H1 (cell line): ENCODE measurements at regions not wholly inside any gene's neighbourhood (a gene's known extent, or its start where the extent isn't known, plus 50 kb on each side); places are given as distances from the start of the nearest gene placed in this dataset.

ENCODE experiments used
- BACH1 ChIP-seq: IDR thresholded peaks from 2 replicates; pipeline ENCODE4 v1.6.1; 2012; ENCODE audit warnings: low read length, improper control_type of control experiment
- CEBPB ChIP-seq: IDR thresholded peaks from 2 replicates; pipeline ENCODE4 v1.6.1; 2012; ENCODE audit warnings: low read depth, low read length
- CHD2 ChIP-seq: IDR thresholded peaks from 2 replicates; pipeline ENCODE4 v1.6.1; 2012; ENCODE audit warnings: low read length, improper control_type of control experiment
- HDAC2 ChIP-seq, 2 experiments: fragments of 300-600 bp in 1 of 2; sonication (generic) in 1 of 2; IDR thresholded peaks; 2 replicates each; pipeline ENCODE4 v1.6.1; 2011 to 2012; ENCODE audit warnings: low read depth in 2 of 2, low read length in 2 of 2, mild to moderate bottlenecking in 2 of 2, moderate library complexity in 2 of 2, borderline replicate concordance in 1 of 2, inconsistent platforms in 1 of 2
- HDAC6 ChIP-seq: IDR thresholded peaks from one replicate; pipeline ENCODE4 v1.7.1; 2012; ENCODE audit warnings: low read depth, mild to moderate bottlenecking, inconsistent platforms, low read length, moderate library complexity
- KDM4A ChIP-seq: IDR thresholded peaks from one replicate; pipeline ENCODE4 v1.7.1; 2012; ENCODE audit warnings: low read depth, mild to moderate bottlenecking, moderate library complexity, low read length, inconsistent platforms; ENCODE audit not compliant: severe bottlenecking
- NRF1 ChIP-seq: IDR thresholded peaks from 2 replicates; pipeline ENCODE4 v1.6.1; 2011; ENCODE audit warnings: mild to moderate bottlenecking, low read depth, low read length, improper control_type of control experiment
- SRF ChIP-seq: IDR thresholded peaks from 2 replicates; pipeline ENCODE4 v1.6.1; 2011; ENCODE audit warnings: mild to moderate bottlenecking, low read depth, low read length, moderate library complexity
- TF ChIP-seq, protein P1 (sequence below): fragments of 300-600 bp; sonication (generic); IDR thresholded peaks from 2 replicates; pipeline ENCODE4 v1.7.1; 2012; ENCODE audit warnings: low read length, moderate library complexity, mild to moderate bottlenecking, inconsistent platforms; ENCODE audit not compliant: insufficient replicate concordance
- TF ChIP-seq, protein P2 (sequence below): IDR thresholded peaks from 2 replicates; pipeline ENCODE4 v1.6.1; 2011; ENCODE audit warnings: low read depth, mild to moderate bottlenecking, low read length; ENCODE audit not compliant: insufficient read depth
- TF ChIP-seq, protein P3 (sequence below): IDR thresholded peaks from 2 replicates; pipeline ENCODE4 v1.6.1; 2012; ENCODE audit warnings: inconsistent platforms

DNA sequence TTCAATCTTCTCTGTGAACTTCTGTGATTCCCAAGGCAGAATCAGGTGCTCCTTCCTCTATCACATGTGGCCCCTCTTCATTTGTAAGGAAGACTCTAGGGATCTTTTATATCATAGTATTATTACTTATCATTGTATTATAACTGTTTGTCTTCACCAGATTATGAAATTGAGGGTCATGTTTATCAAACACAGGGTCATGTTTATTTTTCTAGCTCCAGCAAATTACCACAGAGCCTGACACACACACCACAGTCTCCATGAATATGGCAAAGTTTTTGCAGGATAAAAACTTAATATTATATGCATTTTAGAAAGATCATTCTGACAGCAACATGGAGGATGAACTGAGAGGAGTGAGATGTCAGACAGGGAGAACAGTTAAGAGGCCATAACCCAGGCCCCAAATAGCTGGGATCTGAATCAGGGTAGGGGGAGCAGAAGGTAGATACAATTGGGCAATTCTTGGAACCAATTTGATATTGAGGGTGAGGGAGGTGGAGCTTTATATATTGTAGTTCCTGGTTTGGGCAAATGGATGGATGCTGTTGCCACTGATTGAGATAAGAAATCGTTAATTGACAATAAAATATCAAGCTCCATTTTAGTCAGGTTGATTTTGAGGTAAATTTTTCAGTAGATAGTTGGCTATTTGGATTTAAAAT, 130.7 kb downstream of the DHRS2 start (continued):
- TF ChIP-seq, protein P1, sequence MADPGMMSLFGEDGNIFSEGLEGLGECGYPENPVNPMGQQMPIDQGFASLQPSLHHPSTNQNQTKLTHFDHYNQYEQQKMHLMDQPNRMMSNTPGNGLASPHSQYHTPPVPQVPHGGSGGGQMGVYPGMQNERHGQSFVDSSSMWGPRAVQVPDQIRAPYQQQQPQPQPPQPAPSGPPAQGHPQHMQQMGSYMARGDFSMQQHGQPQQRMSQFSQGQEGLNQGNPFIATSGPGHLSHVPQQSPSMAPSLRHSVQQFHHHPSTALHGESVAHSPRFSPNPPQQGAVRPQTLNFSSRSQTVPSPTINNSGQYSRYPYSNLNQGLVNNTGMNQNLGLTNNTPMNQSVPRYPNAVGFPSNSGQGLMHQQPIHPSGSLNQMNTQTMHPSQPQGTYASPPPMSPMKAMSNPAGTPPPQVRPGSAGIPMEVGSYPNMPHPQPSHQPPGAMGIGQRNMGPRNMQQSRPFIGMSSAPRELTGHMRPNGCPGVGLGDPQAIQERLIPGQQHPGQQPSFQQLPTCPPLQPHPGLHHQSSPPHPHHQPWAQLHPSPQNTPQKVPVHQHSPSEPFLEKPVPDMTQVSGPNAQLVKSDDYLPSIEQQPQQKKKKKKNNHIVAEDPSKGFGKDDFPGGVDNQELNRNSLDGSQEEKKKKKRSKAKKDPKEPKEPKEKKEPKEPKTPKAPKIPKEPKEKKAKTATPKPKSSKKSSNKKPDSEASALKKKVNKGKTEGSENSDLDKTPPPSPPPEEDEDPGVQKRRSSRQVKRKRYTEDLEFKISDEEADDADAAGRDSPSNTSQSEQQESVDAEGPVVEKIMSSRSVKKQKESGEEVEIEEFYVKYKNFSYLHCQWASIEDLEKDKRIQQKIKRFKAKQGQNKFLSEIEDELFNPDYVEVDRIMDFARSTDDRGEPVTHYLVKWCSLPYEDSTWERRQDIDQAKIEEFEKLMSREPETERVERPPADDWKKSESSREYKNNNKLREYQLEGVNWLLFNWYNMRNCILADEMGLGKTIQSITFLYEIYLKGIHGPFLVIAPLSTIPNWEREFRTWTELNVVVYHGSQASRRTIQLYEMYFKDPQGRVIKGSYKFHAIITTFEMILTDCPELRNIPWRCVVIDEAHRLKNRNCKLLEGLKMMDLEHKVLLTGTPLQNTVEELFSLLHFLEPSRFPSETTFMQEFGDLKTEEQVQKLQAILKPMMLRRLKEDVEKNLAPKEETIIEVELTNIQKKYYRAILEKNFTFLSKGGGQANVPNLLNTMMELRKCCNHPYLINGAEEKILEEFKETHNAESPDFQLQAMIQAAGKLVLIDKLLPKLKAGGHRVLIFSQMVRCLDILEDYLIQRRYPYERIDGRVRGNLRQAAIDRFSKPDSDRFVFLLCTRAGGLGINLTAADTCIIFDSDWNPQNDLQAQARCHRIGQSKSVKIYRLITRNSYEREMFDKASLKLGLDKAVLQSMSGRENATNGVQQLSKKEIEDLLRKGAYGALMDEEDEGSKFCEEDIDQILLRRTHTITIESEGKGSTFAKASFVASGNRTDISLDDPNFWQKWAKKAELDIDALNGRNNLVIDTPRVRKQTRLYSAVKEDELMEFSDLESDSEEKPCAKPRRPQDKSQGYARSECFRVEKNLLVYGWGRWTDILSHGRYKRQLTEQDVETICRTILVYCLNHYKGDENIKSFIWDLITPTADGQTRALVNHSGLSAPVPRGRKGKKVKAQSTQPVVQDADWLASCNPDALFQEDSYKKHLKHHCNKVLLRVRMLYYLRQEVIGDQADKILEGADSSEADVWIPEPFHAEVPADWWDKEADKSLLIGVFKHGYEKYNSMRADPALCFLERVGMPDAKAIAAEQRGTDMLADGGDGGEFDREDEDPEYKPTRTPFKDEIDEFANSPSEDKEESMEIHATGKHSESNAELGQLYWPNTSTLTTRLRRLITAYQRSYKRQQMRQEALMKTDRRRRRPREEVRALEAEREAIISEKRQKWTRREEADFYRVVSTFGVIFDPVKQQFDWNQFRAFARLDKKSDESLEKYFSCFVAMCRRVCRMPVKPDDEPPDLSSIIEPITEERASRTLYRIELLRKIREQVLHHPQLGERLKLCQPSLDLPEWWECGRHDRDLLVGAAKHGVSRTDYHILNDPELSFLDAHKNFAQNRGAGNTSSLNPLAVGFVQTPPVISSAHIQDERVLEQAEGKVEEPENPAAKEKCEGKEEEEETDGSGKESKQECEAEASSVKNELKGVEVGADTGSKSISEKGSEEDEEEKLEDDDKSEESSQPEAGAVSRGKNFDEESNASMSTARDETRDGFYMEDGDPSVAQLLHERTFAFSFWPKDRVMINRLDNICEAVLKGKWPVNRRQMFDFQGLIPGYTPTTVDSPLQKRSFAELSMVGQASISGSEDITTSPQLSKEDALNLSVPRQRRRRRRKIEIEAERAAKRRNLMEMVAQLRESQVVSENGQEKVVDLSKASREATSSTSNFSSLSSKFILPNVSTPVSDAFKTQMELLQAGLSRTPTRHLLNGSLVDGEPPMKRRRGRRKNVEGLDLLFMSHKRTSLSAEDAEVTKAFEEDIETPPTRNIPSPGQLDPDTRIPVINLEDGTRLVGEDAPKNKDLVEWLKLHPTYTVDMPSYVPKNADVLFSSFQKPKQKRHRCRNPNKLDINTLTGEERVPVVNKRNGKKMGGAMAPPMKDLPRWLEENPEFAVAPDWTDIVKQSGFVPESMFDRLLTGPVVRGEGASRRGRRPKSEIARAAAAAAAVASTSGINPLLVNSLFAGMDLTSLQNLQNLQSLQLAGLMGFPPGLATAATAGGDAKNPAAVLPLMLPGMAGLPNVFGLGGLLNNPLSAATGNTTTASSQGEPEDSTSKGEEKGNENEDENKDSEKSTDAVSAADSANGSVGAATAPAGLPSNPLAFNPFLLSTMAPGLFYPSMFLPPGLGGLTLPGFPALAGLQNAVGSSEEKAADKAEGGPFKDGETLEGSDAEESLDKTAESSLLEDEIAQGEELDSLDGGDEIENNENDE, result no peak
- TF ChIP-seq SRF (no peak), NRF1 (no peak), CEBPB (no peak), HDAC6 (no peak), HDAC2 (IDR thresholded peaks at IDR 0.05; ENCODE audit: borderline replicate concordance in 1 of 2, low read depth in 2 of 2, low read length in 2 of 2) (no peak), BACH1 (no peak), CHD2 (no peak), KDM4A (no peak)
- TF ChIP-seq, protein P2, sequence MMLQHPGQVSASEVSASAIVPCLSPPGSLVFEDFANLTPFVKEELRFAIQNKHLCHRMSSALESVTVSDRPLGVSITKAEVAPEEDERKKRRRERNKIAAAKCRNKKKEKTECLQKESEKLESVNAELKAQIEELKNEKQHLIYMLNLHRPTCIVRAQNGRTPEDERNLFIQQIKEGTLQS, result no peak
- TF ChIP-seq, protein P3, sequence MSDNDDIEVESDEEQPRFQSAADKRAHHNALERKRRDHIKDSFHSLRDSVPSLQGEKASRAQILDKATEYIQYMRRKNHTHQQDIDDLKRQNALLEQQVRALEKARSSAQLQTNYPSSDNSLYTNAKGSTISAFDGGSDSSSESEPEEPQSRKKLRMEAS, result no peak
- TF ChIP-seq, all 59 proteins: peak for 0
